ENCODE measurements at regions not wholly inside any gene's neighbourhood (a gene's known extent, or its start where the extent isn't known, plus 50 kb on each side); places are given as distances from the start of the nearest gene placed in this dataset.
"Not testable (repeated sequence)": the region's sequence is repeated elsewhere in the genome, so short reads cannot be mapped to it uniquely, and the experiment has no call there.

DNA sequence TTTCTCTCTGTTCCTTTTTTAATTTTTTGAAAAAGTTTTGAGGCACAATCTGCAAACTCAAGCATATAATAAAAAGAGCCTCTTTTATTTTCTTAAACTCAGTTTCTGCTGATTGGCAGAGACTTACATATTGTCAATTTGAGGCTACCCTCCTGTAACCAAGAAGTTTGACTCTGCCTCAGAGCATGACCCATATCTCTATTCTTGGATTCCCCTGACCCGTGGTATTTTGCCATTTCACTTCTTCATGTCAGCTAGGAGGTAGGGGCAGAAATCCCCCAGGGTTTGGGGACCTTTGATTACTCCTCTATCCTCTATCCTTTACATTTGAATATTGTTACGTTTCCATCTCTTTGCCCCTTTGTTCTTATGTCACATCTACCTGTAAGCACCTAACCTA is 479.1 kb upstream of the ALCAM start:
- DNase-seq, result no peak
- in situ Hi-C loops (cut with HindIII; ENCODE audit: low pct_ligation_motif_present, low pct_unique_long_range_greater_than_20kb, low sequenced_read_pairs), result no loop called here

DNA sequence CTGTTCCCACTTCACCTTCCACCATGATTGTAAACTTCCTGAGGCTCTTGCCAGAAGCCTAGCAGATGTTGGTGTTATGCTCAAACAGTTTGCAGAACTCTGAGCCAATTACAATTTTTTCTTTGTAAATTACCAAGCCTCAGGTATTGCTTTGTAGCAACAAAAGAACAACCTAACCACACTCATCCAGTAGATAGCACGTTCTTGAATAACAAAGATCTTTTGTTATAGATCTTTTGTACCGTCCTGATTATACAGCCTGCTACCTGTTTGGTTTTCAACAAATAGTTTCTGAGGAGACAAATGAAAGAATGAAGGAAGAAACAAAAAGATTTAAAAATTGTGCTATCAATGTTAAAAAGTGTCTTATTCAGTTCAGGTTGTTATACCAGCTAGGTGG is 474.7 kb upstream of the ALCAM start:
- DNase-seq, result no peak
- in situ Hi-C loops (cut with HindIII; ENCODE audit: low pct_ligation_motif_present, low pct_unique_long_range_greater_than_20kb, low sequenced_read_pairs), result no loop called here

- in situ Hi-C loops (cut with HindIII; ENCODE audit: low pct_ligation_motif_present, low pct_unique_long_range_greater_than_20kb, low sequenced_read_pairs), result no loop called here
- DNase-seq, result no peak
Observed at GRCh38 chr3:104896624-104897023, 470.1 kb upstream of the ALCAM start.

- DNase-seq, result no peak
- in situ Hi-C loops (cut with HindIII; ENCODE audit: low pct_ligation_motif_present, low pct_unique_long_range_greater_than_20kb, low sequenced_read_pairs), result no loop called here
Observed at GRCh38 chr3:104901396-104901795, 465.3 kb upstream of the ALCAM start.

DNA sequence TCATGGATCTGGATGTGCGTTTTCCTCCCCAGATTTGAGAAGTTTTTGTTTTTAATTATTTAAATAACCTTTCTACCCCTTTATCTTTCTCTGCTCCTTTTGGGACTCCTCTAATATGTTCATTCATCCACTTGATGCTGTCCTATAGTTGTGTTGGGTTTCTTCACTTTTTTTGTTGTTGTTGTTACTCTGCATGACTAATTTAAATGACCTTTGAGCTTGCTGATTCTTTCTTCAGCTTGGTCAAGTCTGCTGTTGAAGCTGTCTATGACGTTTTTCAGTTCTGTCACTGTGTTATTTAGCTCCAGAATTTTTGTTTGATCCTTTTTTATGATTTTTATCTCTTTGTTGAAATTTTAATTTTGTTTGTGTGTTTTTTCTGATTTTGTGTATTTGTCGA is 463.6 kb upstream of the ALCAM start:
- in situ Hi-C loops (cut with HindIII; ENCODE audit: low pct_ligation_motif_present, low pct_unique_long_range_greater_than_20kb, low sequenced_read_pairs), result no loop called here
- DNase-seq, result no peak

DNA sequence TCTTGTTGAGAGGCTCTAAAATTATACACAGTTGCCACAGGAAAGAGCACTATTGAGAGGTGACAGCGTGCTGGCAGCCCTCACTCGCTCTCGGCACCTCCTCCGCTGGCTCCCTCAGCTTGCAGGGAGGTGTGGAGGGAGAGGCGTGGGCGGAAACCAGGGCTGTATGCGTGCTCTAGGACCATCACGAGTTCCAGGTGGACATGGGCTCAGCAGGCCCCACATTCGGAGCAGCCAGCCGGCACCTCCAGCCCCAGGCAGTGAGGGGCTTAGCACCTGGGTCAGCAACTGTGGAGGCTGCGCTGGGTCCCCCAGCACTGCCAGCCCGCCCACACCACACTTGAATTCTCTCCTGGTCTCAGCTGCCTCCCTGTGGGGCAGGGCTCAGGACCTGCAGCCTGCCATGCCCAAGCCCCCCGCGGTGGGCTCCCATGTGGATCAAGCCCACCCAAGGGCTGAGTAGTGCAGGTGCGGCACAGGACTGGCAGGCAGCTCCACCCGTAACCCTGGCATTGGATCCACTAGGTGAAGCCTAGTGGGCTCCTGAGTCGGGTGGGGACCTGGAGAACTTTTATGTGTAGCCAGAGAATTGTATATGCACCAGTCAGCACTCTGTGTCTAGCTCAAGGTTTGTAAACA is 460.6 kb upstream of the ALCAM start:
- in situ Hi-C loops (cut with HindIII; ENCODE audit: low pct_ligation_motif_present, low pct_unique_long_range_greater_than_20kb, low sequenced_read_pairs), result no loop called here
- no peak for DNase-seq

DNA sequence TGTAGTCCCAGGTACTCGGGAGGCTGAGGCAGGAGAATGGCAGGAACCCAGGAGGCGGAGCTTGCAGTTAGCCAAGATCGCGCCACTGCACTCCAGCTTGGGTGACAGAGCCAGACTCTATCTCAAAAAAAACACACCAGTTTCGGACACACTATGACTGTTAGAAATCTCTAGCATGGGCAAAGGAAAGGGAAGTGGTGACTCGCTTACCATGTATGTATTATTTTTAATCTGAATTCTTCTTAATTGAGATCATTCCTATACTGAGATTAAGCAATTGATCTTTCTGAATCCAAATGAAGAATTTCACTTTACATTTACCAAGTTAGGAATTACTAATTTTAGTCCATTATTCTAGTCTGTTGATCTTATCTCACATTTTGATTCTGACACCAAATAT is 459.2 kb upstream of the ALCAM start:
- in situ Hi-C loops (cut with HindIII; ENCODE audit: low pct_ligation_motif_present, low pct_unique_long_range_greater_than_20kb, low sequenced_read_pairs), result no loop called here
- no peak for DNase-seq

DNA sequence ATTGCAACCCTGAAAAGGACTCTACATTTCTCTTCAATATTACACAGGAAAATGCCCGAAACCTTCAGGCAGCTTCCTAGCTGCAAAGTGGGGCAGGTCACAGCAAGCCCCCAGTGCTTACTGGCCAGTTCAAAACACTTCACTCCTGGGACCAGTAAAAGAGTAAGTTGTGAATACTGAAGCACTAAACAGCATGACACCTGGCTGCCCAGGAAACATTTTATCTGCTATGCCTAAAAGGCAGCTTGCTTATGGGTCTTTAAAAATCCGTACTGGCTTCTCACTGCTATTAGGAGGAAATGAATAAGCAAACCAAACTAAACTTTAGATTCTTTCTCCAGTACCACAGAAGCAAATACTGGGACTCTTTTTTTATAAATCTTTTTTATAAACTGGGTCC is 457.9 kb upstream of the ALCAM start:
- no peak for DNase-seq
- in situ Hi-C loops (cut with HindIII; ENCODE audit: low pct_ligation_motif_present, low pct_unique_long_range_greater_than_20kb, low sequenced_read_pairs), result no loop called here

DNA sequence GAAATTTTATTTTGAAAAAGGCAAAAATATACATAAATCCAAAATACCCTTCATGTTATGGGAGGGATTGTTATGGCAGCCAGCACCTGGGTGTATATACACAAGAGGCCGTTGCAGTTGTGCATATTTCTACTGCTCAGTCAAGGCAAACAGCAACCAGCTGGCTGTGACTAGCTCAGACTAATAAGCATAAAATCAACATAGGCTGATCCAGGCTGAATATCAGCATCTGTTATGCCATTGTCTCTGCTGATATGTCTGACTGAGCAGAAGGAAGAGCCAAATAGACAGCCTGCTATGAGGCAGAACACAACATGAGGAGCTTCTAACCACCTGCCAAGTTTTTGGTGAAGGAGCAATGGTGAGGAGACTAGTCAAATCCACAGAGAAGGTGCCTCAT is 457.5 kb upstream of the ALCAM start:
- in situ Hi-C loops (cut with HindIII; ENCODE audit: low pct_ligation_motif_present, low pct_unique_long_range_greater_than_20kb, low sequenced_read_pairs), result no loop called here
- no peak for DNase-seq

- no peak for DNase-seq
- in situ Hi-C loops (cut with HindIII; ENCODE audit: low pct_ligation_motif_present, low pct_unique_long_range_greater_than_20kb, low sequenced_read_pairs), result no loop called here
Observed at GRCh38 chr3:104909721-104910120, 457.0 kb upstream of the ALCAM start.

DNA sequence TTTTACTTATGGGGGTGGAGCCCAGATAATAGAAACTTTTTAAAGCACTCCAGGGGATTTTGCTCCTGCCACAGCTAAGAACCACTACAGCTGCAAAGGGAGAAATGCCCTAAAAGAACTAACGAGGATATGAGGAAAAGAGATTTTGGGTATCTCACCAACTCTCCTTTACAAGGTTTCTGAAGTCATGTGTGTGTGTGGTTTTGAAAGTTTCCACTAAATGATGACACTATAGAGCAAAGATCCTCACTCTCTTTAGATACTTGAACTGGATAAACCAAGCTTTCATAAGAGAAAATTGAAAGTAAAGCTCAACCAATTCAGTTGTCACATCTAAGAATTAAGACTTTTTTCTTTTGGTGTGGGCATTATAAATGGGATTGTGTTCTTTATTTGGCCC is 455.3 kb upstream of the ALCAM start:
- in situ Hi-C loops (cut with HindIII; ENCODE audit: low pct_ligation_motif_present, low pct_unique_long_range_greater_than_20kb, low sequenced_read_pairs), result no loop called here

GRCh38 chr3:104916971-104917370 is 449.7 kb upstream of the ALCAM start:
- DNase-seq, result no peak
- in situ Hi-C loops (cut with HindIII; ENCODE audit: low pct_ligation_motif_present, low pct_unique_long_range_greater_than_20kb, low sequenced_read_pairs), result no loop called here

More for the DNA sequence above, 455.3 kb upstream of the ALCAM start:
- no peak for DNase-seq

DNA sequence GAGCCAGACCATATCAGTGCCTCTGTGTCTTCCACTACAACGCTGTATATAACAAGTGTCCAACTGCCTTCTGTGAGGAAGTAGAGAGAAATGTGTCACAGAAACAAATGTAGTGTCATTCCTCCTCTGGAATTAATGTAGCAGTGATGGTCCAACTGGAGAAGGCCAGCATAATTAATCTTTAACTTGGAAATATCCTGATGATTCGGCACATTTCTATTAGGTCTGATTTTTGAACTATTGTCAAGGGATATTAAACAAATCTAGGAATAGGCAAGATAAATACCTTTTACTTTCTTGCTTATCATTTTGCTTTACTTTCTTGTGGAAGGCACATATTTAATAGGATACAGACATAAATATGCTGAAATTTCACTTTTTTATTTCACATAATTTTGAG is 446.2 kb upstream of the ALCAM start:
- no peak for DNase-seq
- in situ Hi-C loops (cut with HindIII; ENCODE audit: low pct_ligation_motif_present, low pct_unique_long_range_greater_than_20kb, low sequenced_read_pairs), result no loop called here

DNA sequence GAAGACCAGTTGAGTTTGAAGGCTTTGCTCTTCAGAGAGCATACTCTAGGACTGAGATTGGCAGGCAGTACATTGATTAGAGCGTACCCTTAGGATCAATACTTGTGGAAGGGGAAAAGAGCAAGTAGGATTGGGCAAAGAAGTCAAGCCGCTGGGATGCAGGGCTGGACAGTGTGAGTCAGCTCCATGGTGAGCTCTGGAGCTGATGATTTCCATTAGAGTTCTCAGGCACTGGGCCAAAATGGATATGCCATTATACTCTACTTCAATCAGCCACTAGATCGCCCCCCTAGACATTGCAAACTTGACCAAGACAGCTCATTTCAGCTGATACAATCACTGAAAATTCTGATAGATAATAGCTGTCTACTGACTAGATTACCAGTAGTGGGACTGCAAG is 432.7 kb upstream of the ALCAM start:
- in situ Hi-C loops (cut with HindIII; ENCODE audit: low pct_ligation_motif_present, low pct_unique_long_range_greater_than_20kb, low sequenced_read_pairs), result no loop called here
- DNase-seq, result no peak

- DNase-seq, result no peak
- in situ Hi-C loops (cut with HindIII; ENCODE audit: low pct_ligation_motif_present, low pct_unique_long_range_greater_than_20kb, low sequenced_read_pairs), result no loop called here
Observed at GRCh38 chr3:104935613-104936012, 431.1 kb upstream of the ALCAM start.

DNA sequence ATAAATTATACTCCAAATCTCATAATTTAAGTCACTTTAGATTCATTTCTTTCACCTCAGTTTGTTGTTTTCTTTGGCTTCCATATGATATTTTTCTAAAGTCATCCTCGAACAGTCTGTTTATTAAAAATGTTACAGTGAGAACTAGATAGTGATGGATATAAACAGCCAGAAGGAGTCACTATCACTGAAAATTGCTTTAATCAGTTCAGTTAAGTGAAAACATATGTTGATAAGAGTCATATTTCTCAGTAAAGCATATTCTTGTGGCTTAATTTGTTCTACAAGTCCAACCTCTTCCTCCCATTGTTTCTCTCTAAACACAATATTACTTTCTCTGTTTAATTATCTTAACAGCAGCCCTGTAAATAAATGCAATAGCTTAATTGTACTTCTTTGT is 427.5 kb upstream of the ALCAM start:
- in situ Hi-C loops (cut with HindIII; ENCODE audit: low pct_ligation_motif_present, low pct_unique_long_range_greater_than_20kb, low sequenced_read_pairs), result no loop called here
- no peak for DNase-seq

DNA sequence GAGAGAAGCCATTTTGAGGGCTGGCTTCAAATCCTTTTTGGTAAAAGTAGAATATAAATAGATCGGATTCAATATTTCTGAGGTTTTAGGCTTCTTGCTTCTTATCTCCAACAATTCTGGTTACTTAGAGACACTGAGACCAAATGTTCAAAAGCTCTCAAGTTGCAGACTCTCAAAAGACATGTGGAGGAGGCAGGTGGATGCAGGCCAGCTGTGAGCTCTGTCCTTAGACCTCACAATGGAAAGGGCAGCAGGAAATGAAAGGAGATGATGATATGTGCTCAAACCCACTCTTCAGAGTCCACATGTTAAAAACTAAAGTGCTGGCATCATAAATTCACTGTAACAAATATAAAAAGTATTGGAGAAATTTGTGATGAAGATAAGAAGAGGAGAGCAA is 424.9 kb upstream of the ALCAM start:
- no peak for DNase-seq
- in situ Hi-C loops (cut with HindIII; ENCODE audit: low pct_ligation_motif_present, low pct_unique_long_range_greater_than_20kb, low sequenced_read_pairs), result no loop called here

GRCh38 chr3:104943974-104944373 is 422.7 kb upstream of the ALCAM start:
- in situ Hi-C loops (cut with HindIII; ENCODE audit: low pct_ligation_motif_present, low pct_unique_long_range_greater_than_20kb, low sequenced_read_pairs), result no loop called here
- DNase-seq, result no peak

GRCh38 chr3:104947943-104948342 is 418.8 kb upstream of the ALCAM start:
- no peak for DNase-seq
- in situ Hi-C loops (cut with HindIII; ENCODE audit: low pct_ligation_motif_present, low pct_unique_long_range_greater_than_20kb, low sequenced_read_pairs), result no loop called here

- DNase-seq; in situ Hi-C loops (cut with HindIII; ENCODE audit: low pct_ligation_motif_present, low pct_unique_long_range_greater_than_20kb, low sequenced_read_pairs): not testable (repeated sequence)
Observed at GRCh38 chr3:104949810-104950209, 416.9 kb upstream of the ALCAM start.

DNA sequence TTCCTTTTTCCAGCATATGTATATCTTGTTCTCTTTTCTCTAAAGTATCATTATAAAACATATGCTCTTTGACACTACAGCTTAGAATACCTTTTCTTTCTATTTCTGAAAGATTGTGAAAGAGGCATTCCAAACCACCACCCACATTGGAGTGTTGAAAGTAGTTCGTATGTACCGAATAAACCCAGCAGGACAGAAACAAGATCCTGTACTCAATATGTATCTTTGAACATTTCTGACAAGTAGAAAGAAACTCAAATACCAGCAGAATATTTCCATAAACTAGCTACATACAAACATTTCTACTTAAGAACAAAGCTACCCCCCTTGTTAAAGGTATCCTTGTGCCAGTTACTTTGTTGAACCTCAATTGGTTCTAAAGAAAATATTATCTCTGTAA is 415.3 kb upstream of the ALCAM start:
- no peak for DNase-seq
- in situ Hi-C loops (cut with HindIII; ENCODE audit: low pct_ligation_motif_present, low pct_unique_long_range_greater_than_20kb, low sequenced_read_pairs), result no loop called here
